T-helper 1 cell (primary cell): ENCODE measurements at regions not wholly inside any gene's neighbourhood (a gene's known extent, or its start where the extent isn't known, plus 50 kb on each side); places are given as distances from the start of the nearest gene placed in this dataset.
"Not testable (repeated sequence)": the region's sequence is repeated elsewhere in the genome, so short reads cannot be mapped to it uniquely, and the experiment has no call there.

ENCODE experiments used
- DNase-seq, 5 donors: peaks; one replicate each; pipeline ENCODE4 v3.0.0-alpha.2; 2012 to 2020

GRCh38 chr7:34491899-34492298 lies 166.1 kb upstream of the NPSR1 start:
- no peak for DNase-seq

- no peak for DNase-seq
Observed at GRCh38 chr7:34493752-34494151, 164.3 kb upstream of the NPSR1 start.

- DNase-seq, result no peak
Observed at GRCh38 chr7:34497153-34497777, 160.8 kb upstream of the NPSR1 start.

GRCh38 chr7:34501156-34501555 lies 156.9 kb upstream of the NPSR1 start:
- DNase-seq, result no peak

GRCh38 chr7:34507191-34507590 lies 150.8 kb upstream of the NPSR1 start:
- DNase-seq, result no peak

- no peak for DNase-seq
Observed at GRCh38 chr7:34523226-34523918, 134.6 kb upstream of the NPSR1 start.

GRCh38 chr7:34530259-34530658 lies 127.8 kb upstream of the NPSR1 start:
- DNase-seq, result no peak

GRCh38 chr7:34539003-34539402 lies 119.0 kb upstream of the NPSR1 start:
- no peak for DNase-seq

- DNase-seq, result no peak
Observed at GRCh38 chr7:34544621-34545020, 113.4 kb upstream of the NPSR1 start.

- DNase-seq, result no peak
Observed at GRCh38 chr7:34550996-34551395, 107.0 kb upstream of the NPSR1 start.

GRCh38 chr7:34552502-34552901 lies 105.5 kb upstream of the NPSR1 start:
- DNase-seq, result no peak

GRCh38 chr7:34558022-34558421 lies 100.0 kb upstream of the NPSR1 start:
- DNase-seq, result no peak

- DNase-seq, result no peak
Observed at GRCh38 chr7:34564091-34564490, 93.9 kb upstream of the NPSR1 start.

GRCh38 chr7:34567906-34568305 lies 90.1 kb upstream of the NPSR1 start:
- DNase-seq, result no peak

GRCh38 chr7:34569975-34570699 lies 87.9 kb upstream of the NPSR1 start:
- DNase-seq, result no peak

- DNase-seq, result no peak
Observed at GRCh38 chr7:34575006-34575405, 83.0 kb upstream of the NPSR1 start.

- not testable (repeated sequence) for DNase-seq
Observed at GRCh38 chr7:34577934-34578333, 80.1 kb upstream of the NPSR1 start.

- not testable (repeated sequence) for DNase-seq
Observed at GRCh38 chr7:34581698-34582097, 76.3 kb upstream of the NPSR1 start.

GRCh38 chr7:34584526-34584925 lies 73.5 kb upstream of the NPSR1 start:
- no peak for DNase-seq

- no peak for DNase-seq
Observed at GRCh38 chr7:34596887-34597286, 61.1 kb upstream of the NPSR1 start.

- DNase-seq, result no peak
Observed at GRCh38 chr7:34603711-34604444, 54.1 kb upstream of the NPSR1 start.
